Fibroblast of villous mesenchyme (primary cell): ENCODE measurements at regions not wholly inside any gene's neighbourhood (a gene's known extent, or its start where the extent isn't known, plus 50 kb on each side); places are given as distances from the start of the nearest gene placed in this dataset.
"Not testable (repeated sequence)": the region's sequence is repeated elsewhere in the genome, so short reads cannot be mapped to it uniquely, and the experiment has no call there.

Experiments
- DNase-seq: peaks from one replicate; pipeline ENCODE4 v3.0.0-alpha.2; 2010; ENCODE audit warnings: low read depth
- H3K4me3 ChIP-seq: 2 replicates; pipeline ENCODE4 v1.5.1; 2011; ENCODE audit warnings: low read depth, mild to moderate bottlenecking, low read length
- TF ChIP-seq, protein P1 (sequence below): IDR thresholded peaks from 2 replicates; pipeline ENCODE4 v1.5.1; 2012; ENCODE audit warnings: low read depth, mild to moderate bottlenecking, low read length; ENCODE audit not compliant: insufficient read depth

DNA sequence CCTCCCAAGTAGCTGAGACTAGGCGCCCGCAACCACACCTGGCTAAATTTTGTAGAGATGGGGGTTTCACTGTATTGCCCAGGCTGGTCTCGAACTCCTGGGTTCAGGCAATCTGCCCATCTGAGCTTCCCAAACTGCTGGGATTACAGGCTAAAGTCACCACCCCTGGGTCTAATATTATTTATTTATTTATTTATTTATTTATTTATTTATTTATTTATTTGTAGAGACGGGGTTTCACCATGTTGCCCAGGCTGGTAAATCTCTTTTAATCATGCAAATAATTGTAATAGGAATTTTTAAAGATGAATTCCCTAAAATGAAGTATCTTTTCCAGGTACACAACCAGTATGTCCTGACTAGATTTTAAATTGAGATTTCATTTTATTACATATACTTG is 761.8 kb downstream of the TRAM1L1 start:
- H3K4me3 ChIP-seq = no peak overlapping the region
- DNase-seq = no peak
- TF ChIP-seq, protein P1, sequence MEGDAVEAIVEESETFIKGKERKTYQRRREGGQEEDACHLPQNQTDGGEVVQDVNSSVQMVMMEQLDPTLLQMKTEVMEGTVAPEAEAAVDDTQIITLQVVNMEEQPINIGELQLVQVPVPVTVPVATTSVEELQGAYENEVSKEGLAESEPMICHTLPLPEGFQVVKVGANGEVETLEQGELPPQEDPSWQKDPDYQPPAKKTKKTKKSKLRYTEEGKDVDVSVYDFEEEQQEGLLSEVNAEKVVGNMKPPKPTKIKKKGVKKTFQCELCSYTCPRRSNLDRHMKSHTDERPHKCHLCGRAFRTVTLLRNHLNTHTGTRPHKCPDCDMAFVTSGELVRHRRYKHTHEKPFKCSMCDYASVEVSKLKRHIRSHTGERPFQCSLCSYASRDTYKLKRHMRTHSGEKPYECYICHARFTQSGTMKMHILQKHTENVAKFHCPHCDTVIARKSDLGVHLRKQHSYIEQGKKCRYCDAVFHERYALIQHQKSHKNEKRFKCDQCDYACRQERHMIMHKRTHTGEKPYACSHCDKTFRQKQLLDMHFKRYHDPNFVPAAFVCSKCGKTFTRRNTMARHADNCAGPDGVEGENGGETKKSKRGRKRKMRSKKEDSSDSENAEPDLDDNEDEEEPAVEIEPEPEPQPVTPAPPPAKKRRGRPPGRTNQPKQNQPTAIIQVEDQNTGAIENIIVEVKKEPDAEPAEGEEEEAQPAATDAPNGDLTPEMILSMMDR = no peak

DNA sequence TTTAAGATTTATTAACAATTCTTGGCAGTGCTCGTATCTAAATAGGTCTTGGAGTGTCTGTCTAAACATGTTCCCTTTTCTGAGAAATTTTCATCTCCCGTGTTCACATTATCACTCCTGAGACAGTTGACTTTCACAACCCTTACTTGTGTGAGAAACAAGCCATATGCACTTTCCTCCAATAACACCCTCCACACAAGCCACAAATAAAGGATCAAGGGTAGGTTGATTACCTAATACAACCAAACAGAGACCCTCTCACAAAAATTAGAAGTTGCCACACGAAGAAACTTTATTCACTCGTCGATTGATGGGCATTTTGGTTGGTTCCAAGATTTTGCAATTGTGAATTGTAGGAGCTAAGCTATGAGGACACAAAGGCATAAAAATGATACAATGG is 763.9 kb downstream of the TRAM1L1 start:
- DNase-seq = no peak
- no peak overlapping the region for H3K4me3 ChIP-seq
- TF ChIP-seq, protein P1 = no peak

DNA sequence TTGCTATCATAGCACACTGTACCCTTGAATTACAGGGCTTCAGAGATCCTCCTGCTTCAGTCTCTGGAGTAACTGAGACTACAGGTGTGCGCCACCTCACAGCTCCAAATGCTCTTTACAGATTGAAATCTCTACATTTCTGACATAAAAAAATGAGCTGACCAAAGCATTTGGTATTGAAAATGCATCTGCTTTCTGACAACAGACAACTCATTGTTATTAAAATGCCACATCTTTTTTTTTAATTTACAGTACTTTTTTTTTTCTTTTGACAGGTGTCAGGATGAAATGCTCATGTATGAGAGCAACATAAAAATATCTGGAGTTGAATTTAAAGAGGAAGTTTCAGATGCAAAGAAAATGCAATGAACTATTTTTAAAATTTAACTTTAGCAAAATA is 764.5 kb downstream of the TRAM1L1 start:
- TF ChIP-seq, protein P1 = no peak
- no peak overlapping the region for H3K4me3 ChIP-seq
- DNase-seq = no peak

DNA sequence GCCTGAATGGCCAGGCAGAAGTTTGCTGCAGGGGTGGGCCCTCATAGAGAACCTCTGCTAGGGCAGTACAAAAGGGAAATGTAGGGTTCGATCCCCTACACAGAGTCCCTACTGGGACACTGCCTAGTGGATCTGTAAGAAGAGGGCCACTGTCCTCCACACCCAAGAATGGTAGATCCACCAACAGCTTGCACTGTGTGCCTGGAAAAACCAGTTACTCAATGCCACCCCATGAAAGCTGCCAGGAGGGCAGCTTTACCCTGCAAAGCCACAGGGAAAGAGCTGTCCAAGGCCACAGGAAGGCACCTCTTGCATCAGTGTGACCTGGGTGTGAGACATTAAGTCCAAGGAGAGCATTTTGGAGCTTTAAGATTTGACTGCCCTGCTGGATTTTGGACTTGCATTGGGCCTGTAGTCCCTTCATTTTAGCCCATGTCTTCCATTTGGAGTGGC is 781.6 kb downstream of the TRAM1L1 start:
- TF ChIP-seq, protein P1 = no peak
- DNase-seq = no peak

DNA sequence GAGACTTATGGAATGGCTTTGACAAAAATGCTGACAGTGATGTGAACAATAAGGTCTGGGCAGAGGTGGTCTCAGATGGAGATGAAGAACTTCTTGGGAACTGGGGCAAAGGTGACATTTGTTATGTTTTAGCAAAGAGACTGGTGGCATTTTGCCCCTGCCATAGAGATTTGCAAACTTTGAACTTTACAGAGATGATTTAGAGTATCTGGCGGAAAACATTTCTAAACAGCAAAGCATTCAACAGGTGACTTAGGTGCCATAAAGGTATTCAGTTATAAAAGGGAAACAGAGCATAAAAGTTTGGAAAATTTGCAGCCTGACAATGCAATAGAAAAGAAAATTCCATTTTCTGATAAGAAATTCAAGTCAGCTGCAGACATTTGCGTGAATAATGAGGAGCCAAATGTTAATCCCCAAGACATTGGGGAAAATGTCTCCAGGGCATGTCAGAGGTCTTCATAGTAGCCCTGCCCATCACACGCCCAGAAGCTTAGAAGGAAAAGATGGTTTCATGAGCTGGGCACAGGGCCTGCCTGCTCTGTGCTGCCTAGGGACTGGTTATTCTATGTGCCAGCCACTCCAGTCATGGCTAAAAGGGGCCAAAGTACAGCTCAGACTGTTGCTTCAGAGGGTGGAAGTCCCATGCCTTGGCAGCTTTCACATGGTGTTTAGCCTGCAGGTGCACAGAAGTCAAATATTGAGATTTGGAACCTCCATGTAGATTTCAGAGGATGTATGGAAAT is 782.2 kb downstream of the TRAM1L1 start:
- TF ChIP-seq, protein P1 = no peak
- no peak for DNase-seq
- no peak overlapping the region for H3K4me3 ChIP-seq

More for the DNA sequence above, 781.6 kb downstream of the TRAM1L1 start:
- H3K4me3 ChIP-seq = no peak overlapping the region

DNA sequence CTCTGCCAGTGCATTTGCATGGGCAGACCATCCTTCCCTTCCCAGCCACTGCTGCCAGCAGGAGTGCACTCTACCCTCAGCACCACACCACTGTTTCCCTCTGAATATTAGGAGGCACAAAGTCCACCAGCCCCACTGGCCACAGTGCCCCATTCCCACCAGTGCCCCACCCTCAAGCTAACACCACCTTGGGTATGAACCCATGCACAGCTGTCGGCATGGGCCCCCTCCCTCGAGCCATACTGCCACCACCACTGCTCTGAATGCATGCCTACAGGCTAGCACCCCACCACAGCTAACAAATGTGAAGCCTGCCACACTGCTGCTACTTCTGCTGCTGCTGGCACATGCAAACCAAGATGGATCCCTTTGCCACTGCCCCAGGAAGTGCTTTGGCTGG is 810.4 kb downstream of the TRAM1L1 start:
- TF ChIP-seq, protein P1 = no peak
- no peak overlapping the region for H3K4me3 ChIP-seq
- no peak for DNase-seq

DNA sequence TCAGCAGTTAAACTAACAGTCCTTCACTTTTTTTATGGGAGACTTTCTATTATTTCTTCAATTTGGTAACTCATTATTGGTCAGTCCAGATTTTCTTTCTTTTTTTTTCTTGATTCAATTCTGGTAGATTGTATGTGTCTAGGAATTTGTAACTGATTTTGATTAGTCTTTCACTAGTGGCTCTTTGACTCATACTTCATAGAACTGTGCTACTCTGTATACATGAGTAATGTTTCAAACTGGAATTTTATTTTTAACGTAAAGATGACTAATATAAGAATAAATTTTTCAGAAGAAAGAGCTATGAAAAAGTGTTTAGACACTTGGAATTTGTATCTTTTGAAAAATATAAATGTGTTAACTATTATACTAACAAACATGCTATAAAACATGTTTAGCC is 813.0 kb downstream of the TRAM1L1 start:
- no peak overlapping the region for H3K4me3 ChIP-seq
- TF ChIP-seq, protein P1 = no peak
- no peak for DNase-seq

DNA sequence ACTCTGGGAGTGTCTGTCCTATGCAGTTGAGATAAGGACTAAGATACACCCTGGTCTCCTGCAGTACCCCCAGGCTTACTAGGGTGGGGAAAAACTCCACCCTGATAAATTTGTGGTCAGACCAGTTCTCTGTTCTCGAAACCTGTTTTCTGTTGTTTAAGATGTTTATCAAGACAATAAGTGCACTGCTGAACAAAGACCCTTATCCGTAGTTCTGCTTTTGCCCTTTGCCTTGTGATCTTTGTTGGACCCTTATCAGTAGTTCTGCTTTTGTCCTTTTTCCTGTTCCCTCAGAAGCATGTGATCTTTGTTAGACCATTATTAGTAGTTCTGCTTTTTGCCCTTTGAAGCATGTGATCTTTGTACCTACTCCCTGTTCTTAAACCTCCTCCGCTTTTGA is 824.4 kb downstream of the TRAM1L1 start:
- not testable (repeated sequence) for DNase-seq, H3K4me3 ChIP-seq
